Neural cell (in vitro differentiated cells): ENCODE measurements at regions not wholly inside any gene's neighbourhood (a gene's known extent, or its start where the extent isn't known, plus 50 kb on each side); places are given as distances from the start of the nearest gene placed in this dataset.

Experiments used
- H2AFZ ChIP-seq: fragments of 200-600, 300-800 bp; sonication (generic), shearing (Covaris generic); 2 replicates; pipeline ENCODE4 v1.6.0; 2014; ENCODE audit warnings: low read depth, mild to moderate bottlenecking, antibody characterized with exemption, low read length, moderate library complexity
- H3F3A ChIP-seq: fragments of 200-600 bp; shearing (Covaris generic); 2 replicates; pipeline ENCODE4 v1.6.1; 2016; ENCODE audit warnings: mild to moderate bottlenecking, moderate library complexity, mixed read lengths, antibody characterized with exemption, low read length; ENCODE audit not compliant: insufficient read depth, poor library complexity, severe bottlenecking
- H3K27ac ChIP-seq: fragments of 200-600, 300-800 bp; sonication (generic), shearing (Covaris generic); 2 replicates; pipeline ENCODE4 v1.5.1; 2014; ENCODE audit warnings: mild to moderate bottlenecking, low read length, moderate library complexity
- H3K27me3 ChIP-seq: fragments of 300-800, 200-600 bp; sonication (generic), shearing (Covaris generic); 2 replicates; pipeline ENCODE4 v1.6.0; 2014; ENCODE audit warnings: mild to moderate bottlenecking, low read depth, low read length, moderate library complexity; ENCODE audit not compliant: insufficient read depth
- H3K36me3 ChIP-seq: fragments of 300-800, 200-600 bp; sonication (generic), shearing (Covaris generic); 2 replicates; pipeline ENCODE4 v1.5.1; 2014; ENCODE audit warnings: mild to moderate bottlenecking, antibody characterized with exemption, low read length, moderate library complexity; ENCODE audit not compliant: insufficient read depth
- H3K4me2 ChIP-seq: fragments of 300-800, 200-600 bp; sonication (generic), shearing (Covaris generic); 2 replicates; pipeline ENCODE4 v1.6.0; 2014; ENCODE audit warnings: mild to moderate bottlenecking, low read length
- H3K4me3 ChIP-seq: fragments of 300-800, 200-600 bp; sonication (generic), shearing (Covaris generic); 2 replicates; pipeline ENCODE4 v1.5.1; 2014; ENCODE audit warnings: mild to moderate bottlenecking, low read length, moderate library complexity
- H3K79me2 ChIP-seq: fragments of 200-600 bp; shearing (Covaris generic); replicated peaks from 2 replicates; pipeline ENCODE4 v1.6.0; 2014; ENCODE audit warnings: mild to moderate bottlenecking, low read length, moderate library complexity; ENCODE audit not compliant: insufficient read depth
- H3K9ac ChIP-seq: fragments of 300-800, 200-600 bp; sonication (generic), shearing (Covaris generic); 2 replicates; pipeline ENCODE4 v1.6.1; 2016; ENCODE audit warnings: mild to moderate bottlenecking, low read length, mixed read lengths
- H3K9me2 ChIP-seq: fragments of 200-600 bp; shearing (Covaris generic); 2 replicates; pipeline ENCODE4 v1.6.1; 2016; ENCODE audit warnings: mild to moderate bottlenecking, low read length, mixed read lengths; ENCODE audit not compliant: insufficient read depth
- H3K9me3 ChIP-seq: fragments of 200-600, 300-800 bp; sonication (generic), shearing (Covaris generic); 2 replicates; pipeline ENCODE4 v1.6.1; 2016; ENCODE audit warnings: mild to moderate bottlenecking, mixed run types, low read length, moderate library complexity, mixed read lengths
- H4K20me1 ChIP-seq: fragments of 200-600 bp; shearing (Covaris generic); 2 replicates; pipeline ENCODE4 v1.6.1; 2016; ENCODE audit warnings: mild to moderate bottlenecking, mixed run types; ENCODE audit not compliant: insufficient read depth
- CTCF ChIP-seq: fragments of 450-650 bp; IDR thresholded peaks from 2 replicates; pipeline ENCODE4 v1.5.1; 2014; ENCODE audit warnings: antibody characterized with exemption, mild to moderate bottlenecking, moderate library complexity; ENCODE audit not compliant: poor library complexity, severe bottlenecking
- EP300 ChIP-seq: fragments of 450-650 bp; conservative IDR thresholded peaks from 2 replicates; pipeline ENCODE4 v1.6.1; 2014; ENCODE audit warnings: antibody characterized with exemption, mild to moderate bottlenecking, moderate library complexity; ENCODE audit not compliant: poor library complexity, severe bottlenecking
- EZH2 ChIP-seq: fragments of 200-600, 300-800 bp; shearing (Covaris generic), sonication (generic); IDR thresholded peaks from 2 replicates; pipeline ENCODE4 v1.6.1; 2014; ENCODE audit warnings: antibody characterized with exemption, low read length, borderline replicate concordance, mild to moderate bottlenecking; ENCODE audit not compliant: insufficient read depth, poor library complexity, severe bottlenecking
- MXI1 ChIP-seq: fragments of 450-650 bp; conservative IDR thresholded peaks from 2 replicates; pipeline ENCODE4 v1.6.1; 2014; ENCODE audit warnings: antibody characterized with exemption, mild to moderate bottlenecking; ENCODE audit not compliant: poor library complexity, severe bottlenecking
- POLR2AphosphoS5 ChIP-seq: IDR thresholded peaks from 2 replicates; pipeline ENCODE4 v1.6.1; 2012
- RAD21 ChIP-seq: fragments of 450-650 bp; conservative IDR thresholded peaks from 2 replicates; pipeline ENCODE4 v1.6.1; 2014; ENCODE audit warnings: antibody characterized with exemption, mild to moderate bottlenecking, moderate library complexity
- REST ChIP-seq: IDR thresholded peaks from 2 replicates; pipeline ENCODE4 v1.6.1; 2012; ENCODE audit warnings: borderline replicate concordance
- SMC3 ChIP-seq: fragments of 450-650 bp; conservative IDR thresholded peaks from 2 replicates; pipeline ENCODE4 v1.6.1; 2014; ENCODE audit warnings: antibody characterized with exemption, mild to moderate bottlenecking, moderate library complexity; ENCODE audit not compliant: poor library complexity
- TAF1 ChIP-seq: IDR thresholded peaks from 2 replicates; pipeline ENCODE4 v1.6.1; 2012; ENCODE audit warnings: low read depth

DNA sequence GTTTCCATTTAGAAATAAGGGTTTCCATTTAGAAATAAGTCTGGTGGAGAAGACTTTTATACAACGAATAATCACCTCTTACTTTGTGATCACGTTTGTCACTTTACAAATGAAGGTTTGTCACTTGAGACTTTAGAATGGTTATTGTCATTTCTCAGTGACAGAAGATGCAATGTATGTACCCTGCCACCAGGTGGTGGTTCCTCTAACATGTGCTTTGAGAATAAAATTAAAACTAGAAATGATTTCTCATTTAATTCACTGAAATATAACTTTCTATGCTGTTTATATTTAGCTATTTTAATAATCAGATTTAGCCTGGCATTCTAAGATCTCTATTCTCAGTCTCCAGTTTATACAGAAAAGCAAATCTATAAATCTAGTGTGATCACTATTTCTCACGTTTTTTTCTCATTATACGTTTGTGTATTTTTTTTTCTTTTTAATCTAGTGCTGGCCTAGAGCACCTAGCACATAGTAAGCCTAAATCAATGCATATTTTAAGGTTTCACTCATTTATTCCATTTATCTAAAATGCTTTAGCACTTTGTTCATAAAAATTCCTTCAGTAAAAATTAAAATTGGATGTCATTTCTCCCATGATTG lies 57.4 kb upstream of the TFAP2D start:
- Histone ChIP-seq H3K4me2 (no peak overlapping the region), H3K9me2 (no peaks in the 10 kb centered on the region), H3K36me3 (no peaks in the 10 kb centered on the region), H3K4me3 (no peak overlapping the region), H3K27ac (no peak overlapping the region), H3K9ac (no peak overlapping the region), H3K79me2 (no peaks in the 10 kb centered on the region), H2AFZ (no peak overlapping the region), H4K20me1 (no peaks in the 10 kb centered on the region), H3F3A (no peaks in the 10 kb centered on the region), H3K27me3 (no peaks in the 10 kb centered on the region), H3K9me3 (no peaks in the 10 kb centered on the region)
- TF ChIP-seq TAF1, result no peak
- TF ChIP-seq EZH2, result no peak
- TF ChIP-seq MXI1, result no peak
- peak; percentile 25 for TF ChIP-seq RAD21
- TF ChIP-seq POLR2AphosphoS5, result no peak
- TF ChIP-seq REST, result no peak
- TF ChIP-seq SMC3, result peak; percentile 59
- TF ChIP-seq EP300, result no peak
- peak; percentile 58 for TF ChIP-seq CTCF

DNA sequence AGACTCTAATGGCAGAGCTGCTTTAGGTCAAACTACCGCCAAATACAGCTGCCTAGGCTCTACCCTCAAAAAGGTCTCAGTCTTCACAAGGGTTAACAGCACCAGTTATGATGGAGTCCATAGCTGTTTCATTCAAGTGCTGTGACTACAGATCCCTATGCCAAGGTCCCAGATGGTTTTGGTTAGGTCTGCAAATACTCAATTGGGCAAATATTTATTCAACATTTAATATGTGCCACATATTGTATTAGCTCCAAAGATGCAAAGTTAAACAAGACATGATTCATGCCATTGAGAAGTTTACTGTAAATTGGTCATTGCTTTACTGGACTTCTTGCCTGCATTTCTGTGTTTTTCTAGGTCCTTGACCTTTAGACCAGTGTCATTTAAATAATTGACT lies 55.8 kb upstream of the TFAP2D start:
- H3K27me3 ChIP-seq, result no peaks in the 10 kb centered on the region
- no peak for TF ChIP-seq POLR2AphosphoS5
- TF ChIP-seq RAD21, result no peak
- TF ChIP-seq CTCF, result no peak
- no peak for TF ChIP-seq REST
- no peak for TF ChIP-seq SMC3
- no peak overlapping the region for H3K9ac ChIP-seq
- no peaks in the 10 kb centered on the region for H3K79me2 ChIP-seq
- H4K20me1 ChIP-seq, result no peaks in the 10 kb centered on the region
- no peak overlapping the region for H3K27ac ChIP-seq
- H3K9me3 ChIP-seq, result no peaks in the 10 kb centered on the region
- H3F3A ChIP-seq, result no peaks in the 10 kb centered on the region
- no peak overlapping the region for H3K4me2 ChIP-seq
- no peak overlapping the region for H2AFZ ChIP-seq
- no peaks in the 10 kb centered on the region for H3K9me2 ChIP-seq
- H3K36me3 ChIP-seq, result no peaks in the 10 kb centered on the region
- no peak overlapping the region for H3K4me3 ChIP-seq
